H1 (cell line): ENCODE measurements at regions not wholly inside any gene's neighbourhood (a gene's known extent, or its start where the extent isn't known, plus 50 kb on each side); places are given as distances from the start of the nearest gene placed in this dataset.

Experiments
- CTCF ChIA-PET: fragments of 300-600 bp; sonication (Branson Sonifier 250); formaldehyde crosslinking; loops from one replicate; lab custom pipeline; 2021; ENCODE audit not compliant: partially characterized antibody; lab: Charles Lee
- POLR2A ChIA-PET: fragments of 300-600 bp; sonication (Branson Sonifier 250); formaldehyde crosslinking; loops from one replicate; lab custom pipeline; 2021; ENCODE audit warnings: inconsistent platforms; ENCODE audit not compliant: partially characterized antibody; lab: Charles Lee
- DNase-seq, 2 experiments: peaks; one replicate each; pipeline versions ENCODE4 v3.0.0 to v3.0.0-alpha.2; 2010 to 2022; ENCODE audit warnings: low spot score in 2 of 2, low read depth in 1 of 2, mixed read lengths in 1 of 2
- FAIRE-seq: peaks from 2 replicates; lab custom pipeline; 2011; peaks lifted over from hg19 to GRCh38; lab: Jason Lieb, UNC
- H2AFZ ChIP-seq: 2 replicates; pipeline ENCODE4 v1.8.1; 2012; ENCODE audit warnings: low read length, inconsistent platforms
- H2AK5ac ChIP-seq: 2 replicates; pipeline ENCODE4 v1.6.1; 2013; ENCODE audit warnings: low read depth, low read length
- H2BK120ac ChIP-seq: replicated peaks from 2 replicates; pipeline ENCODE3; 2013; ENCODE audit warnings: low read depth, low read length, inconsistent platforms
- H2BK12ac ChIP-seq: 2 replicates; pipeline ENCODE4 v1.6.1; 2013; ENCODE audit warnings: low read depth, low read length
- H2BK15ac ChIP-seq: 2 replicates; pipeline ENCODE4 v1.6.1; 2013; ENCODE audit warnings: low read length
- H2BK20ac ChIP-seq: 2 replicates; pipeline ENCODE4 v1.6.1; 2013; ENCODE audit warnings: low read length
- H2BK5ac ChIP-seq: 2 replicates; pipeline ENCODE4 v1.6.1; 2013; ENCODE audit warnings: low read depth, low read length
- H3K14ac ChIP-seq: 2 replicates; pipeline ENCODE4 v1.6.1; 2013; ENCODE audit warnings: inconsistent platforms; ENCODE audit not compliant: insufficient read length
- H3K18ac ChIP-seq: 2 replicates; pipeline ENCODE4 v1.6.1; 2013; ENCODE audit warnings: low read length; ENCODE audit errors: extremely low read depth
- H3K23ac ChIP-seq: 2 replicates; pipeline ENCODE4 v1.6.1; 2013; ENCODE audit warnings: inconsistent platforms; ENCODE audit not compliant: insufficient read length
- H3K23me2 ChIP-seq: 2 replicates; pipeline ENCODE4 v1.6.1; 2013; ENCODE audit warnings: low read depth, low read length
- H3K27ac ChIP-seq: 2 replicates; pipeline ENCODE4 v1.6.1; 2011; ENCODE audit warnings: low read depth, low read length, inconsistent platforms
- H3K27me3 ChIP-seq, 4 experiments: replicated peaks in 1 of 4; 1 replicate in 1 of 4; 2 replicates in 3 of 4; pipeline versions ENCODE4 v1.6.1 to v1.8.1; 2011 to 2013; ENCODE audit warnings: low read length in 3 of 4, mild to moderate bottlenecking in 3 of 4, inconsistent platforms in 2 of 4, mixed read lengths in 2 of 4, moderate library complexity in 1 of 4; ENCODE audit not compliant: control insufficient read depth in 3 of 4, insufficient read depth in 3 of 4; ENCODE audit errors: extremely low read depth in 1 of 4
- H3K36me3 ChIP-seq, 4 experiments: 2 replicates each; pipeline versions ENCODE4 v1.6.1 to v1.8.1; 2011 to 2013; ENCODE audit warnings: mild to moderate bottlenecking in 4 of 4, low read length in 3 of 4, moderate library complexity in 2 of 4, control low read depth in 1 of 4, inconsistent platforms in 1 of 4; ENCODE audit not compliant: insufficient read depth in 4 of 4, control insufficient read depth in 2 of 4
- H3K4ac ChIP-seq: replicated peaks from 2 replicates; pipeline ENCODE3; 2013; ENCODE audit warnings: low read length, low read depth, mixed read lengths, inconsistent platforms; ENCODE audit not compliant: insufficient read length
- H3K4me1 ChIP-seq, 4 experiments: replicated peaks in 1 of 4; 1 replicate in 1 of 4; 2 replicates in 3 of 4; pipeline versions ENCODE4 v1.6.1 to v1.8.1; 2011 to 2013; ENCODE audit warnings: low read length in 3 of 4, inconsistent platforms in 2 of 4, mixed read lengths in 1 of 4; ENCODE audit not compliant: insufficient read depth in 4 of 4, control insufficient read depth in 3 of 4
- H3K4me2 ChIP-seq, 2 experiments: 2 replicates each; pipeline versions ENCODE4 v1.6.1 to v1.8.1; 2011 to 2013; ENCODE audit warnings: low read depth in 2 of 2, low read length in 2 of 2, control low read depth in 1 of 2, inconsistent platforms in 1 of 2, mild to moderate bottlenecking in 1 of 2; ENCODE audit not compliant: insufficient read depth in 1 of 2
- H3K4me3 ChIP-seq, 4 experiments: fragments of 200-600, 300-600 bp in 1 of 4; sonication (generic), shearing (Covaris generic), sonication (Bioruptor Twin) in 1 of 4; 2 replicates each; pipeline versions ENCODE4 v1.5.1 to v1.8.1; 2011 to 2016; ENCODE audit warnings: low read length in 4 of 4, low read depth in 3 of 4, control low read depth in 2 of 4, inconsistent platforms in 2 of 4, mild to moderate bottlenecking in 2 of 4, mixed read lengths in 1 of 4, moderate library complexity in 1 of 4; ENCODE audit not compliant: insufficient read depth in 2 of 4; ENCODE audit errors: extremely low read depth in 1 of 4
- H3K56ac ChIP-seq: replicated peaks from 2 replicates; pipeline ENCODE3; 2013; ENCODE audit warnings: low read depth, mild to moderate bottlenecking, mixed read lengths, low read length, inconsistent platforms; ENCODE audit not compliant: insufficient read length
- H3K79me1 ChIP-seq: 2 replicates; pipeline ENCODE4 v1.6.1; 2013; ENCODE audit warnings: low read depth, low read length, control low read depth
- H3K79me2 ChIP-seq, 2 experiments: 2 replicates each; pipeline versions ENCODE4 v1.6.1 to v1.8.1; 2012 to 2013; ENCODE audit warnings: low read length in 2 of 2, mild to moderate bottlenecking in 2 of 2, inconsistent platforms in 1 of 2; ENCODE audit not compliant: insufficient read depth in 2 of 2, control insufficient read depth in 1 of 2
- H3K9ac ChIP-seq, 4 experiments: replicated peaks in 1 of 4; 1 replicate in 1 of 4; 2 replicates in 3 of 4; pipeline versions ENCODE4 v1.6.1 to v1.8.1; 2011 to 2013; ENCODE audit warnings: low read depth in 3 of 4, low read length in 3 of 4, control low read depth in 2 of 4, mild to moderate bottlenecking in 2 of 4, moderate library complexity in 2 of 4, inconsistent platforms in 1 of 4; ENCODE audit errors: extremely low read depth in 1 of 4
- H3K9me3 ChIP-seq, 2 experiments: 2 replicates each; pipeline versions ENCODE4 v1.6.1 to v1.8.1; 2012 to 2013; ENCODE audit warnings: mild to moderate bottlenecking in 2 of 2, moderate library complexity in 2 of 2, control low read depth in 1 of 2, inconsistent platforms in 1 of 2, low read depth in 1 of 2, low read length in 1 of 2, mixed read lengths in 1 of 2; ENCODE audit not compliant: insufficient read depth in 2 of 2
- H4K20me1 ChIP-seq, 2 experiments: replicated peaks in 1 of 2; 2 replicates each; pipeline versions ENCODE3 to v1.8.1; 2011 to 2013; ENCODE audit warnings: inconsistent platforms in 2 of 2, low read length in 2 of 2, mild to moderate bottlenecking in 1 of 2; ENCODE audit not compliant: insufficient read depth in 2 of 2, control insufficient read depth in 1 of 2
- H4K5ac ChIP-seq: 2 replicates; pipeline ENCODE4 v1.6.1; 2013; ENCODE audit warnings: low read length, low read depth, mixed read lengths, inconsistent platforms; ENCODE audit not compliant: insufficient read length
- H4K8ac ChIP-seq: 2 replicates; pipeline ENCODE4 v1.8.0; 2013; ENCODE audit warnings: mild to moderate bottlenecking, moderate library complexity, low read length, inconsistent platforms; ENCODE audit not compliant: insufficient read depth; ENCODE audit errors: extremely low read depth
- H4K91ac ChIP-seq: replicated peaks from 2 replicates; pipeline ENCODE3; 2013; ENCODE audit warnings: low read length, mixed read lengths, inconsistent platforms; ENCODE audit not compliant: insufficient read length
- HDAC2 ChIP-seq, 2 experiments: fragments of 300-600 bp in 1 of 2; sonication (generic) in 1 of 2; IDR thresholded peaks; 2 replicates each; pipeline ENCODE4 v1.6.1; 2011 to 2012; ENCODE audit warnings: low read depth in 2 of 2, low read length in 2 of 2, mild to moderate bottlenecking in 2 of 2, moderate library complexity in 2 of 2, borderline replicate concordance in 1 of 2, inconsistent platforms in 1 of 2
- WGBS, 2 experiments: shearing (Covaris generic) in 1 of 2; methylation state at CpG; one replicate each; pipeline versions ENCODE4 v1.1.6 to v1.1.7; 2013 to 2015; ENCODE audit warnings: low lambda C conversion rate in 2 of 2, mixed read lengths in 2 of 2, inconsistent platforms in 1 of 2, low coverage in 1 of 2, missing lambda C conversion rate in 1 of 2; ENCODE audit not compliant: insufficient replicate concordance in 2 of 2, insufficient coverage in 1 of 2, insufficient read length in 1 of 2; ENCODE audit errors: extremely low coverage in 1 of 2, missing lambda C conversion rate in 1 of 2; 5-methylcytosine and 5-hydroxymethylcytosine counted together

GRCh38 chr2:160657196-160657595 is 163.6 kb upstream of the RBMS1 start:
- Histone ChIP-seq H2BK15ac (no peak overlapping the region), H3K36me3 (no peaks in the 10 kb centered on the region), H4K91ac (no peak overlapping the region), H3K27ac (no peak overlapping the region), H2BK20ac (no peak overlapping the region), H3K79me1 (no peaks in the 10 kb centered on the region), H3K56ac (no peak overlapping the region), H3K4ac (no peak overlapping the region), H3K79me2 (no peaks in the 10 kb centered on the region), H3K14ac (no peak overlapping the region), H3K23ac (no peak overlapping the region), H3K4me1 (no peaks in the 10 kb centered on the region), H4K5ac (no peak overlapping the region), H2AFZ (no peak overlapping the region), H3K9me3 (no peaks in the 10 kb centered on the region), H2BK5ac (no peak overlapping the region), H3K4me3 (no peak overlapping the region), H3K18ac (no peak overlapping the region; the same call in 1 of the 2 replicates), H3K9ac (no peak overlapping the region), H3K27me3 (no peaks in the 10 kb centered on the region), H2BK12ac (no peak overlapping the region), H2BK120ac (no peak overlapping the region), H2AK5ac (no peak overlapping the region), H4K8ac (no peak overlapping the region), H3K23me2 (no peaks in the 10 kb centered on the region), H4K20me1 (no peaks in the 10 kb centered on the region), H3K4me2 (no peak overlapping the region)
- ChIA-PET CTCF (interaction anchor here (1.2 kb wide), 2 partner anchors 8 to 10 kb away, joined by 4 to 5 read pairs; no protein-coding TSS in a partner anchor), POLR2A (no interaction called here)
- FAIRE-seq (no peak), DNase-seq (no peak)
- 86% methylated on average over 1 of the region's 1 CpG; no CpG with 5 or more reads in 1 of the 2 experiments for WGBS, 2 experiments
- no peak for TF ChIP-seq HDAC2 (IDR thresholded peaks at IDR 0.05; ENCODE audit: borderline replicate concordance in 1 of 2, low read depth in 2 of 2, low read length in 2 of 2)
